Panc1 (cell line): ENCODE measurements at regions not wholly inside any gene's neighbourhood (a gene's known extent, or its start where the extent isn't known, plus 50 kb on each side); places are given as distances from the start of the nearest gene placed in this dataset.

Experiments
- ATAC-seq: fragments of 200-7000 bp; cut with Tn5 transposase; 2 replicates; pipeline ENCODE4 v1.9.1; 2020; ENCODE audit warnings: mild to moderate bottlenecking, moderate library complexity
- BruUV-seq: library from RNA; stranded (reverse); fragments of 400-500 nt; replicated peaks from 2 replicates; lab custom pipeline; 2021; lab: Mats Ljungman, UMichigan
- CTCF ChIA-PET: fragments of 300-600 bp; sonication (Branson Sonifier 250); formaldehyde crosslinking; loops from one replicate; lab custom pipeline; 2022; ENCODE audit warnings: antibody characterized with exemption; lab: Charles Lee
- POLR2A ChIA-PET: fragments of 300-600 bp; sonication (Branson Sonifier 250); formaldehyde crosslinking; loops from one replicate; lab custom pipeline; 2022; ENCODE audit warnings: antibody characterized with exemption; lab: Charles Lee
- DNase-seq: peaks from one replicate; pipeline ENCODE4 v3.0.0-alpha.2; 2010; ENCODE audit warnings: low read depth, low spot score
- H3K27ac ChIP-seq: 2 replicates; pipeline ENCODE4 v1.5.1; 2011; ENCODE audit warnings: mild to moderate bottlenecking, low read length, inconsistent platforms
- H3K27me3 ChIP-seq: fragments of 200-500 bp; sonication (Bioruptor generic); 2 replicates; pipeline ENCODE4 v1.6.0; 2014; ENCODE audit warnings: low read length, inconsistent platforms; ENCODE audit not compliant: control insufficient read depth, insufficient read depth
- H3K36me3 ChIP-seq: fragments of 200-500 bp; sonication (Bioruptor generic); 2 replicates; pipeline ENCODE4 v1.5.1; 2014; ENCODE audit warnings: inconsistent platforms, mild to moderate bottlenecking, low read length, moderate library complexity; ENCODE audit not compliant: control insufficient read depth, insufficient read depth
- H3K4me1 ChIP-seq: 2 replicates; pipeline ENCODE4 v1.5.1; 2011; ENCODE audit warnings: inconsistent platforms, mild to moderate bottlenecking, low read length, moderate library complexity; ENCODE audit not compliant: control insufficient read depth, insufficient read depth
- H3K4me3 ChIP-seq, 2 experiments: 2 replicates each; pipeline ENCODE4 v1.5.1; 2011 to 2012; ENCODE audit warnings: low read depth in 2 of 2, low read length in 2 of 2, mild to moderate bottlenecking in 2 of 2, inconsistent platforms in 1 of 2, moderate library complexity in 1 of 2
- H3K9me3 ChIP-seq: fragments of 200-500 bp; sonication (Bioruptor generic); 2 replicates; pipeline ENCODE4 v1.5.1; 2014; ENCODE audit warnings: low read depth, mild to moderate bottlenecking, inconsistent platforms, low read length, moderate library complexity; ENCODE audit not compliant: control insufficient read depth, insufficient read depth
- CTCF ChIP-seq: fragments of 450-650 bp; IDR thresholded peaks from 2 replicates; pipeline ENCODE4 v1.5.1; 2017; ENCODE audit warnings: mild to moderate bottlenecking
- POLR2AphosphoS5 ChIP-seq: IDR thresholded peaks from 2 replicates; pipeline ENCODE4 v1.6.1; 2012; ENCODE audit warnings: mild to moderate bottlenecking, low read depth, low read length, moderate library complexity
- SIN3A ChIP-seq: IDR thresholded peaks from 2 replicates; pipeline ENCODE4 v1.6.1; 2012; ENCODE audit warnings: low read depth, mild to moderate bottlenecking, low read length, moderate library complexity, borderline replicate concordance; ENCODE audit not compliant: insufficient read depth
- TCF7L2 ChIP-seq: IDR thresholded peaks from 2 replicates; pipeline ENCODE4 v1.6.1; 2011; ENCODE audit warnings: mild to moderate bottlenecking, low read depth, low read length, inconsistent platforms
- in situ Hi-C: cut with HindIII; loops from 2 replicates; pipeline ENCODE4 v1.10.0; 2016; ENCODE audit warnings: low sequenced_read_pairs, low pct_unique_long_range_greater_than_20kb
- intact Hi-C: fragments of 100-400 bp; cut with micrococcal nuclease; formaldehyde crosslinking; loops from one replicate; pipeline ENCODE4 v1.10.0; 2022; ENCODE audit not compliant: unreplicated experiment
- TF ChIP-seq, protein P1 (sequence below), 2 experiments: IDR thresholded peaks; 2 replicates each; pipeline ENCODE4 v1.6.1; 2011 to 2012; ENCODE audit warnings: low read depth in 2 of 2, control low read depth in 1 of 2, low read length in 1 of 2, mild to moderate bottlenecking in 1 of 2, moderate library complexity in 1 of 2; ENCODE audit not compliant: insufficient read depth in 1 of 2

DNA sequence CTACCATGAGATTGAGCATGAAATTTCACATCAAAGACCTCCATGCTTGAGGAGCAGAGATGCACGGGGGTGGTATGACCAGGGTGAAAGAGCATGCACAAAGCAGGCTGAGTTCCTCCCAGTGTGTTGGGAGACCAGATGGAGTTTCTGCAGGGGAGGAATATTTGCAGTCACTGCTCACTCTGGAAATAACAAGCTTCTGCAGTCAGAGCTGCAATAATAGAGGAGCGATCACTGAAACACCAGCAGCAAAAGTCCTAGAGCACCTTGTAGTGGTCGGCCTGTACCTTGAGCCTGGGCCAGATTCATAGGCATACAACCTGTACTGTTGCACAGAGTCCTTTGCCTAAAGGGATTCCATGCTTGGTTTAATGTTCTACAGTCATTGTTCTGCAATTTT lies 184.5 kb upstream of the SP8 start:
- no peak for TF ChIP-seq CTCF
- ChIA-PET POLR2A (no interaction called here), CTCF (no interaction called here)
- Histone ChIP-seq H3K36me3 (no peaks in the 10 kb centered on the region), H3K27ac (no peak overlapping the region), H3K27me3 (no peaks in the 10 kb centered on the region), H3K4me3 (no peak overlapping the region), H3K4me1 (no peaks in the 10 kb centered on the region), H3K9me3 (no peaks in the 10 kb centered on the region; the same call in 1 of the 2 replicates)
- in situ Hi-C loops (no loop called here), intact Hi-C loops (no loop called here)
- ATAC-seq (no peak), DNase-seq (no peak)
- BruUV-seq = no TSS peak

GRCh38 chr7:20980232-20980631 lies 193.5 kb upstream of the SP8 start:
- Histone ChIP-seq H3K4me1 (no peaks in the 10 kb centered on the region), H3K27ac (no peak overlapping the region), H3K9me3 (0 out of 2 replicates have a peak, but pooled peaks cover 3% of the 10 kb centered on the region), H3K4me3 (no peak overlapping the region), H3K27me3 (no peaks in the 10 kb centered on the region), H3K36me3 (no peaks in the 10 kb centered on the region)
- ATAC-seq (no peak), DNase-seq (no peak)
- ChIA-PET CTCF (no interaction called here), POLR2A (no interaction called here)
- in situ Hi-C loops = no loop called here
- intact Hi-C loops = no loop called here
- BruUV-seq = no TSS peak
- no peak for TF ChIP-seq CTCF
- TF ChIP-seq, protein P1, sequence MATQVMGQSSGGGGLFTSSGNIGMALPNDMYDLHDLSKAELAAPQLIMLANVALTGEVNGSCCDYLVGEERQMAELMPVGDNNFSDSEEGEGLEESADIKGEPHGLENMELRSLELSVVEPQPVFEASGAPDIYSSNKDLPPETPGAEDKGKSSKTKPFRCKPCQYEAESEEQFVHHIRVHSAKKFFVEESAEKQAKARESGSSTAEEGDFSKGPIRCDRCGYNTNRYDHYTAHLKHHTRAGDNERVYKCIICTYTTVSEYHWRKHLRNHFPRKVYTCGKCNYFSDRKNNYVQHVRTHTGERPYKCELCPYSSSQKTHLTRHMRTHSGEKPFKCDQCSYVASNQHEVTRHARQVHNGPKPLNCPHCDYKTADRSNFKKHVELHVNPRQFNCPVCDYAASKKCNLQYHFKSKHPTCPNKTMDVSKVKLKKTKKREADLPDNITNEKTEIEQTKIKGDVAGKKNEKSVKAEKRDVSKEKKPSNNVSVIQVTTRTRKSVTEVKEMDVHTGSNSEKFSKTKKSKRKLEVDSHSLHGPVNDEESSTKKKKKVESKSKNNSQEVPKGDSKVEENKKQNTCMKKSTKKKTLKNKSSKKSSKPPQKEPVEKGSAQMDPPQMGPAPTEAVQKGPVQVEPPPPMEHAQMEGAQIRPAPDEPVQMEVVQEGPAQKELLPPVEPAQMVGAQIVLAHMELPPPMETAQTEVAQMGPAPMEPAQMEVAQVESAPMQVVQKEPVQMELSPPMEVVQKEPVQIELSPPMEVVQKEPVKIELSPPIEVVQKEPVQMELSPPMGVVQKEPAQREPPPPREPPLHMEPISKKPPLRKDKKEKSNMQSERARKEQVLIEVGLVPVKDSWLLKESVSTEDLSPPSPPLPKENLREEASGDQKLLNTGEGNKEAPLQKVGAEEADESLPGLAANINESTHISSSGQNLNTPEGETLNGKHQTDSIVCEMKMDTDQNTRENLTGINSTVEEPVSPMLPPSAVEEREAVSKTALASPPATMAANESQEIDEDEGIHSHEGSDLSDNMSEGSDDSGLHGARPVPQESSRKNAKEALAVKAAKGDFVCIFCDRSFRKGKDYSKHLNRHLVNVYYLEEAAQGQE (IDR thresholded peaks at IDR 0.05; ENCODE audit: insufficient read depth in 1 of 2, low read depth in 2 of 2, low read length in 1 of 2) = no peak
- no peak for TF ChIP-seq SIN3A
- TF ChIP-seq POLR2AphosphoS5 = no peak
- TF ChIP-seq TCF7L2 = no peak
